Liver (tissue), 8 donors: ENCODE measurements at regions not wholly inside any gene's neighbourhood (a gene's known extent, or its start where the extent isn't known, plus 50 kb on each side); places are given as distances from the start of the nearest gene placed in this dataset.

Experiments
- DNase-seq: peaks from one replicate; pipeline ENCODE4 v3.0.0-alpha.2; 2017; ENCODE audit warnings: low spot score
- H3K27ac ChIP-seq, 2 donors: one replicate each; pipeline ENCODE4 v1.7.0; 2013; ENCODE audit warnings: inconsistent platforms in 2 of 2, low read length in 2 of 2, control low read depth in 1 of 2, low read depth in 1 of 2, mild to moderate bottlenecking in 1 of 2
- H3K27me3 ChIP-seq, 4 donors: one replicate each; pipeline versions ENCODE4 v1.6.1 to v1.7.0; 2013; ENCODE audit warnings: low read length in 3 of 4, inconsistent platforms in 1 of 4, mild to moderate bottlenecking in 1 of 4, moderate library complexity in 1 of 4; ENCODE audit not compliant: control insufficient read depth in 4 of 4, insufficient read depth in 4 of 4
- H3K36me3 ChIP-seq, 4 donors: one replicate each; pipeline versions ENCODE4 v1.6.1 to v1.7.0; 2013; ENCODE audit warnings: low read length in 3 of 4, mild to moderate bottlenecking in 3 of 4, low read depth in 1 of 4, moderate library complexity in 1 of 4; ENCODE audit not compliant: control insufficient read depth in 4 of 4, insufficient read depth in 3 of 4
- H3K4me1 ChIP-seq, 4 donors: one replicate each; pipeline versions ENCODE4 v1.6.1 to v1.7.0; 2013; ENCODE audit warnings: low read length in 3 of 4, mild to moderate bottlenecking in 3 of 4, moderate library complexity in 1 of 4; ENCODE audit not compliant: control insufficient read depth in 4 of 4, insufficient read depth in 4 of 4
- H3K4me3 ChIP-seq, 3 donors: one replicate each; pipeline versions ENCODE4 v1.6.1 to v1.7.0; 2013; ENCODE audit warnings: low read length in 3 of 3, control low read depth in 1 of 3, low read depth in 1 of 3, mild to moderate bottlenecking in 1 of 3
- H3K9ac ChIP-seq, 2 donors: one replicate each; pipeline ENCODE4 v1.7.0; 2013; ENCODE audit warnings: low read length in 2 of 2, mild to moderate bottlenecking in 2 of 2, moderate library complexity in 2 of 2, control low read depth in 1 of 2, low read depth in 1 of 2
- H3K9me3 ChIP-seq, 4 donors: one replicate each; pipeline versions ENCODE4 v1.6.1 to v1.7.0; 2013; ENCODE audit warnings: low read length in 3 of 4; ENCODE audit not compliant: control insufficient read depth in 4 of 4
- ATF3 ChIP-seq: IDR thresholded peaks from 2 replicates; pipeline ENCODE4 v1.6.1; 2016; ENCODE audit warnings: antibody characterized with exemption
- CTCF ChIP-seq: fragments of 150-350 bp; IDR thresholded peaks from 2 replicates; pipeline ENCODE4 v1.5.1; 2017; ENCODE audit warnings: improper control_type of control experiment, low read depth, low read length; ENCODE audit not compliant: missing input control
- EGR1 ChIP-seq, 2 donors: IDR thresholded peaks; 2 replicates each; pipeline ENCODE4 v1.6.1; 2016 to 2018; ENCODE audit warnings: antibody characterized with exemption in 2 of 2, low read depth in 2 of 2
- FOXA1 ChIP-seq: IDR thresholded peaks from 2 replicates; pipeline ENCODE4 v1.6.1; 2016; ENCODE audit warnings: antibody characterized with exemption
- HNF4A ChIP-seq, 2 donors: conservative IDR thresholded peaks; 2 replicates each; pipeline ENCODE4 v1.6.1; 2016; ENCODE audit warnings: antibody characterized with exemption in 2 of 2, mild to moderate bottlenecking in 2 of 2
- MAX ChIP-seq: IDR thresholded peaks from 2 replicates; pipeline ENCODE4 v1.6.1; 2016; ENCODE audit warnings: antibody characterized with exemption
- NR2F2 ChIP-seq: IDR thresholded peaks from 2 replicates; pipeline ENCODE4 v1.6.1; 2016; ENCODE audit warnings: antibody characterized with exemption
- RAD21 ChIP-seq, 2 donors: IDR thresholded peaks; 2 replicates each; pipeline ENCODE4 v1.6.1; 2016; ENCODE audit warnings: antibody characterized with exemption in 2 of 2, mild to moderate bottlenecking in 2 of 2
- REST ChIP-seq: IDR thresholded peaks from 2 replicates; pipeline ENCODE4 v1.6.1; 2016; ENCODE audit warnings: antibody characterized with exemption, mild to moderate bottlenecking
- SP1 ChIP-seq: IDR thresholded peaks from 2 replicates; pipeline ENCODE4 v1.6.1; 2018; ENCODE audit warnings: antibody characterized with exemption, mild to moderate bottlenecking
- ZBTB33 ChIP-seq: IDR thresholded peaks from 2 replicates; pipeline ENCODE4 v1.6.1; 2016; ENCODE audit warnings: antibody characterized with exemption
- WGBS: extraction: QIAGEN DNeasy Blood & Tissue Kit; methylation state at CpG from one replicate; pipeline ENCODE4 v1.1.7; 2013; 5-methylcytosine and 5-hydroxymethylcytosine counted together
- donor health status: healthy.
- donor health status: healthy.
- donor health status: healthy.
- donor health status: healthy.
- donor health status: healthy.

- 77% methylated on average over 4 of the region's 4 CpGs for WGBS
- H3K27ac ChIP-seq: no peak overlapping the region
Observed at GRCh38 chr2:224645722-224646121, 60.6 kb upstream of the CUL3 start.

GRCh38 chr2:224640679-224641078 is 55.5 kb upstream of the CUL3 start:
- DNase-seq: no peak
- 79% methylated on average over 4 of the region's 4 CpGs for WGBS

More at GRCh38 chr2:224645722-224646121, 60.6 kb upstream of the CUL3 start:
- Histone ChIP-seq H3K4me3 (no peak overlapping the region), H3K9me3 (no peaks in the 10 kb centered on the region), H3K36me3 (no peaks in the 10 kb centered on the region), H3K27me3 (no peaks in the 10 kb centered on the region), H3K9ac (no peak overlapping the region), H3K4me1 (peaks cover 0 to 7% (median 3%) of the 10 kb centered on the region in 4 donors)
- no peak for DNase-seq
- TF ChIP-seq ATF3 (no peak), REST (no peak), RAD21 (IDR thresholded peaks at IDR 0.05) (no peak), SP1 (no peak), HNF4A (conservative IDR thresholded peaks at IDR 0.05) (no peak), NR2F2 (no peak), EGR1 (IDR thresholded peaks at IDR 0.05; ENCODE audit: low read depth in 2 of 2) (no peak), FOXA1 (no peak)

GRCh38 chr2:224638301-224638823 is 53.2 kb upstream of the CUL3 start:
- Histone ChIP-seq H3K27ac (no peak overlapping the region), H3K4me1 (no peaks in the 10 kb centered on the region), H3K4me3 (no peak overlapping the region), H3K27me3 (no peaks in the 10 kb centered on the region), H3K9me3 (no peaks in the 10 kb centered on the region), H3K36me3 (no peaks in the 10 kb centered on the region), H3K9ac (no peak overlapping the region)
- 68% methylated on average over 8 of the region's 8 CpGs for WGBS
- no peak for DNase-seq
- TF ChIP-seq ZBTB33 (no peak), CTCF (no peak), HNF4A (conservative IDR thresholded peaks at IDR 0.05) (no peak), MAX (no peak), ATF3 (no peak)

More at GRCh38 chr2:224640679-224641078, 55.5 kb upstream of the CUL3 start:
- Histone ChIP-seq H3K9me3 (no peaks in the 10 kb centered on the region), H3K4me1 (peaks cover 0 to under 1% (median 0%) of the 10 kb centered on the region in 4 donors), H3K4me3 (no peak overlapping the region), H3K36me3 (no peaks in the 10 kb centered on the region), H3K9ac (no peak overlapping the region), H3K27ac (no peak overlapping the region), H3K27me3 (no peaks in the 10 kb centered on the region)
- TF ChIP-seq HNF4A (conservative IDR thresholded peaks at IDR 0.05): peak in 1 of 2 donors; percentile 11
- no peak for TF ChIP-seq SP1
